ENCODE measurements at regions not wholly inside any gene's neighbourhood (a gene's known extent, or its start where the extent isn't known, plus 50 kb on each side); places are given as distances from the start of the nearest gene placed in this dataset.

DNA sequence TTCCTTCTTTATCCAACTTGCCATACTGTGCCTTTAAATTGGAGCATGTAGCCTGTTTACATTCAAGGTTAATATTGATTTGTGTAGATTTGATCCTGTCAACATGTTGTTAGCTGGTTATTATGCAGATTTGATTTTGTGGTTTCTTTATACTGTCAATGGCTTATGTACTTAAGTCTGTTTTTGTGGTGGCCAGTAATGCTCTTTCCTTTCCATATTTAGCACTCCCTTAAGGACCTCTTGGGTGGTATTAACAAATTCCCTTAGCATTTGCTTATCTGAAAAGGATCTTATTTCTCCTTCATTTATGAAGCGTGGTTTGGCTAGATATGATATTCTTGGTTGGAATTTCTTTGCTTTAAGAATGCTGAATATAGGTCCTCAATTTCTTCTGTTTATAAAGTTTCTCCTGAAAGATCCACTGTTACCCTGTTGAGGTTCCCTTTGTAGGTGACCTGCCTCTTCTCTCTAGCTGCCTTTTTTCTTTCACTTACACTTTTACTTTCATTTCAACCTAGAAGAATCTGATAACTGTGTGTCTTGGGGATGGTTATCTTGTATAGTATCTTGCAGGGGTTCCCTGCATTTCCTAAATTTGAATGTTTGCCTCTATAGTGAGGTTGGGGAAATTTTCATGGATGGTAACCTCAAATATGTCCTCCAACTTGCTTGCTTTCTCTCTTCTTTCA lies 86.9 kb upstream of the NEGR1 start:
- no peak for TF ChIP-seq ZNF274 (IDR thresholded peaks at IDR 0.05; ENCODE audit: low read depth, low read length)
- no peak for TF ChIP-seq SUZ12 (IDR thresholded peaks at IDR 0.05; ENCODE audit: extremely low read depth, insufficient read depth, insufficient read length)

Measured in NT2/D1 (cell line).